ENCODE measurements at regions not wholly inside any gene's neighbourhood (a gene's known extent, or its start where the extent isn't known, plus 50 kb on each side); places are given as distances from the start of the nearest gene placed in this dataset.
A peak's percentile ranks its signal among the peaks of the same experiment; 100 is the strongest.

DNA sequence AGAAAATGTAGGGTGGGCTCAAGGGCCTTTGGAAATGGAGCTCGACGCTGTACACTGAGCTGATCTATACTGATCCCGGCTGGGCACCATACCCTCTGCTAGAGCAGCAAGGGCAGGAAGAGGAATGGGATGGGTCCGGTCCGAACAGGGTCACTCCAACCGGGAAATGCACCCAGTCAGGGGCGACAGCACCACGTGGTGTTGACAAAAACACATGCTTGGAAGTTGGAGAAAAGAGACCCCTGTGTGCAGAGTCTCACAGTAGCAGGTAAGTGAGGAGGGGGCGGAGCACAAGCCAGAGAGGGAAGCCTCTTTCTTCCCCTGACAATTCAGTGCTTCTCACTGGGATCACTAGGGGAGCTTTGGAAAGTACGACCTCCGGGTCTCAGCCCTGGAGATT lies 84.1 kb upstream of the ASB18 start:
- no peak for DNase-seq (ENCODE audit: low read depth, low spot score)
- ChIA-PET POLR2A (no interaction called here), CTCF (interaction anchor here (0.9 to 1.3 kb wide), 2 partner anchors 712 to 720 kb away, joined by 3 to 5 read pairs; no protein-coding TSS in a partner anchor)
- TF ChIP-seq, protein P1, sequence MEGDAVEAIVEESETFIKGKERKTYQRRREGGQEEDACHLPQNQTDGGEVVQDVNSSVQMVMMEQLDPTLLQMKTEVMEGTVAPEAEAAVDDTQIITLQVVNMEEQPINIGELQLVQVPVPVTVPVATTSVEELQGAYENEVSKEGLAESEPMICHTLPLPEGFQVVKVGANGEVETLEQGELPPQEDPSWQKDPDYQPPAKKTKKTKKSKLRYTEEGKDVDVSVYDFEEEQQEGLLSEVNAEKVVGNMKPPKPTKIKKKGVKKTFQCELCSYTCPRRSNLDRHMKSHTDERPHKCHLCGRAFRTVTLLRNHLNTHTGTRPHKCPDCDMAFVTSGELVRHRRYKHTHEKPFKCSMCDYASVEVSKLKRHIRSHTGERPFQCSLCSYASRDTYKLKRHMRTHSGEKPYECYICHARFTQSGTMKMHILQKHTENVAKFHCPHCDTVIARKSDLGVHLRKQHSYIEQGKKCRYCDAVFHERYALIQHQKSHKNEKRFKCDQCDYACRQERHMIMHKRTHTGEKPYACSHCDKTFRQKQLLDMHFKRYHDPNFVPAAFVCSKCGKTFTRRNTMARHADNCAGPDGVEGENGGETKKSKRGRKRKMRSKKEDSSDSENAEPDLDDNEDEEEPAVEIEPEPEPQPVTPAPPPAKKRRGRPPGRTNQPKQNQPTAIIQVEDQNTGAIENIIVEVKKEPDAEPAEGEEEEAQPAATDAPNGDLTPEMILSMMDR (IDR thresholded peaks at IDR 0.05; ENCODE audit: low read depth, low read length): no peak
- Histone ChIP-seq H3K27me3 (ENCODE audit: control insufficient read depth, insufficient read depth, low read length) (peaks cover 3% of the 10 kb centered on the region), H3K4me3 (ENCODE audit: low read depth, low read length) (no peak overlapping the region), H3K27ac (ENCODE audit: low read depth, low read length) (no peak overlapping the region), H3K9me3 (ENCODE audit: control insufficient read depth, insufficient read depth, low read length) (no peaks in the 10 kb centered on the region)

DNA sequence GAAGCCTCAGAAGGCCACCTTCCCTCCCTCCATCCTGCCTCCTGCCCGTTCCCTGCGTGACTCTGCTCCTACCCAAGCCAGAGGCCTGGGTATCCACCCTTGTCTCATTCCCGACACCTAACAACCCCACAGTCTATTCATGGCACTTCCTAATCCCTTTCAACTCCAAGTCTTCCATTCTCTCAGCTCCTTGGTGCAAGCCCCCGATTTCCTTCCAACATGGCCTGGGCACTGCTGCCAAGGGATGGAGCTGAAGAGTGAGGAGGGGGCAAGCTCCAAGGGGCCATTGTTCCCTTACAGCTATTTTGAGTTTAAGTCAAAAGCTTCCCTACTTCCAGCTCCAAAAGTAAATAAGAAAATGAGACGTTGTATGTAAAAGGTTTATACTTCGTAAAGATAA lies 84.8 kb upstream of the ASB18 start:
- ChIA-PET CTCF (interaction anchor here (0.6 kb wide), 1 partner anchor 679 kb away, joined by 3 read pairs; no protein-coding TSS in a partner anchor), POLR2A (no interaction called here)
- no peak for DNase-seq (ENCODE audit: low read depth, low spot score)
- TF ChIP-seq, protein P1 (IDR thresholded peaks at IDR 0.05; ENCODE audit: low read depth, low read length): no peak
- no peak overlapping the region for H3K4me3 ChIP-seq (ENCODE audit: low read depth, low read length)
- H3K27ac ChIP-seq (ENCODE audit: low read depth, low read length): no peak overlapping the region
- H3K9me3 ChIP-seq (ENCODE audit: control insufficient read depth, insufficient read depth, low read length): no peaks in the 10 kb centered on the region
- peaks cover 3% of the 10 kb centered on the region for H3K27me3 ChIP-seq (ENCODE audit: control insufficient read depth, insufficient read depth, low read length)

DNA sequence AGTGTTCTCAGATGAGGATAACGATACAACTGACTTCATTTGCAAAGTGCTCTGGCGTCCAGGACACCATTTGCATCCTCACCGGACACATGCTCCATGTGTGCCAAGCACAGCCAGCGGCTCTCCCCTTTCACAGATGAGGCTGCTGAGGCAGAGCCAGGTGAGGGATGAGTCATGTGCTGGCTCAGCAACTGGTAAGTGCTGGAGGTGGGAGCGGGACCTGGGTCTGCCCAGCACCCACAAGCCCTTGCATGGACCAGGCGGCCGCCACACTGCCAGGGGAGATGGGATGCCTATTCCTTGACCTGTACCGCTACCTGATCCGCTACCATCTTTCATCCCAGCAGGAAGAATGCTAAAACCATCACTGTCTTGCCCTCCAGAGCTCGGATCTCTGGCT lies 86.2 kb upstream of the ASB18 start:
- TF ChIP-seq, protein P1 (IDR thresholded peaks at IDR 0.05; ENCODE audit: low read depth, low read length): no peak
- no peaks in the 10 kb centered on the region for H3K9me3 ChIP-seq (ENCODE audit: control insufficient read depth, insufficient read depth, low read length)
- H3K27ac ChIP-seq (ENCODE audit: low read depth, low read length): no peak overlapping the region
- DNase-seq (ENCODE audit: low read depth, low spot score): no peak
- no peak overlapping the region for H3K4me3 ChIP-seq (ENCODE audit: low read depth, low read length)
- peaks cover 3% of the 10 kb centered on the region for H3K27me3 ChIP-seq (ENCODE audit: control insufficient read depth, insufficient read depth, low read length)
- ChIA-PET POLR2A (no interaction called here), CTCF (interaction anchor here (1.0 to 1.4 kb wide), 2 partner anchors 710 to 711 kb away, joined by 3 to 5 read pairs; no protein-coding TSS in a partner anchor)

DNA sequence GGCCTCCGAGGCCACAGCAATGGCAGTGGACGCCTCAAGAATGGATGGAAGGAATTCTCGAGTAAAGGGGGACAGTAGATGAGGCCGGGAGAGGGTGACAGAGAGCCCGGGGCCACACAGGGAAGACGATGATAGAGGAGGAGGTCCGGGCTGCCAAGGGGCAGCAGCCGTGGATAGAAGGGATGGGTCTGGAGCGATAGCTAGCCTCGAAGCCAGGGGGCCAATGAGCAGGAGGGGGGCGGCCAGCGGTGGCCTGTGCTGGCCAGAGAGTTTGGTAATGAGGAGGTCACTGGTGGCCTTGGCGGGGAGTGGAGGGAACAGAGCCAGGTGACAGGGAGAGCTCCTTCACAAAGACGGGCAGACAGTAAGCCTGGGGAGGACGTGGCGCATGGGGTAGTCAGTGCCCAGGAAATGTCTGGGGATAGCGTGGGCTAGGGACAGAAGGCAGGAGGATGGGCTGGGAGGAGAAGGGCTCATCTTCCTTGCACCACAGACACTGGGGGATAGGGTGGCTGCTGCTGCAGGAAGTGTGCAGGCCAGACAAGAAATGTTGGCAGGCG lies 87.8 kb upstream of the ASB18 start:
- Histone ChIP-seq H3K9me3 (ENCODE audit: control insufficient read depth, insufficient read depth, low read length) (no peaks in the 10 kb centered on the region), H3K27ac (ENCODE audit: low read depth, low read length) (no peak overlapping the region), H3K4me3 (ENCODE audit: low read depth, low read length) (no peak overlapping the region), H3K27me3 (ENCODE audit: control insufficient read depth, insufficient read depth, low read length) (peaks cover 3% of the 10 kb centered on the region)
- ChIA-PET POLR2A (no interaction called here), CTCF (interaction anchor here (1.2 to 3.5 kb wide), 5 partner anchors 9 to 723 kb away, joined by 3 to 57 read pairs (median 11); no protein-coding TSS in a partner anchor)
- DNase-seq (ENCODE audit: low read depth, low spot score): no peak
- TF ChIP-seq, protein P1 (IDR thresholded peaks at IDR 0.05; ENCODE audit: low read depth, low read length): no peak

DNA sequence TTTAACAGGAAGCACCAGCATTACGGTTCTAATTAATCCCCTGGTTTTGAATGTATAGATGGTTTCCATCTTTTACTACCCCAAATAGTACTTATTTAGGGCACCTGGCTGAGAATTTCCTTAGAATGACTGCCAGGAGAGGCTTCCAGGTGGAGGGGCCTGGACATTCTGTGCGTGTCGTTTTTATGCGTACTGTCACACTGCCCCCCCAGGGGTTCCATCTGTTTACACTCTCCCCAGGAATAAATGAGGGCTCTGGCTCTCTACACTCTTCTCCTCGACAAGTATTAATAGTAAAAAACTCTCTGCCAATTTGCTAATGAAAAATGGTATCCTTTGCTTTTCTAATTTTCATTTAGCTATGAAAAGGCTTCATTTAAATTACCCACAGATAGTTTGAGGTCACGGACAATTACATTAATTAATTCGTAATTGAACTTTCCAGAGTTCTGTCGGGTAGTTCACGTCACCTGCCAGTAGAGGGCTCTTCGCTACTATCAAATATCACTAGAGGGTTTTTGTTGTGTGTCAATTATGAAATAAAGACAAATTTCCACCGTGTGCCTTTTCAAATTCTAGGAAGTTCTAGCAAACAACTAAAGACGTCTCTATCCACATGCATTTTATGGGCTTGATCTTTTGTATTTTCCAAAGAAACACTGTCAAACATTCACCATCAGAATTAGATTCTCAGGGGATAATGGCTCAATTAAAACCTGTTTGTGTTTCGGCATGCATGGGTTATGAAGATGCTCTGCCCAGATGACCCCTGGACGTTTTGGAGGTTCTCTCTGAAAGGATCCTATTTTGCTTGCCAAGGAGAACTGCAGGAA lies 88.8 kb upstream of the ASB18 start:
- Histone ChIP-seq H3K9me3 (ENCODE audit: control insufficient read depth, insufficient read depth, low read length) (no peaks in the 10 kb centered on the region), H3K27ac (ENCODE audit: low read depth, low read length) (no peak overlapping the region), H3K27me3 (ENCODE audit: control insufficient read depth, insufficient read depth, low read length) (peaks cover 3% of the 10 kb centered on the region), H3K4me3 (ENCODE audit: low read depth, low read length) (no peak overlapping the region)
- POLR2A ChIA-PET: no interaction called here
- TF ChIP-seq, protein P1 (IDR thresholded peaks at IDR 0.05; ENCODE audit: low read depth, low read length): peak; percentile 82
- CTCF ChIA-PET: interaction anchor here (0.6 to 3.5 kb wide), 25 partner anchors 9 to 1219 kb away, joined by 3 to 57 read pairs (median 6); partner anchors contain the start of gene COPS8
- DNase-seq (ENCODE audit: low read depth, low spot score): no peak

Measured in AG04450 (cell line).